A549 (cell line): ENCODE measurements at regions not wholly inside any gene's neighbourhood (a gene's known extent, or its start where the extent isn't known, plus 50 kb on each side); places are given as distances from the start of the nearest gene placed in this dataset.

Experiments used
- ATAC-seq, 2 experiments: fragments of 200-7000 bp in 1 of 2; fragments of >200 bp in 1 of 2; cut with Nextera tagmentation in 1 of 2; cut with Tn5 transposase in 1 of 2; 3 replicates each; pipeline versions ENCODE4 v1.8.0 to v1.9.1; 2018 to 2020; ENCODE audit warnings: mild to moderate bottlenecking in 1 of 2, moderate library complexity in 1 of 2
- CTCF ChIA-PET: fragments of 300-600 bp; sonication (Branson Sonifier 250); formaldehyde crosslinking; extraction: SDS; loops from one replicate; lab custom pipeline; 2021; ENCODE audit warnings: antibody characterized with exemption, inconsistent platforms; lab: Yijun Ruan, JAX
- POLR2A ChIA-PET: fragments of 350-600 bp; formaldehyde crosslinking; extraction: SDS; loops from one replicate; lab custom pipeline; 2021; ENCODE audit warnings: antibody characterized with exemption, inconsistent platforms; lab: Yijun Ruan, JAX
- DNase-seq, 2 experiments: peaks; one replicate each; pipeline versions ENCODE4 v3.0.0 to v3.0.0-alpha.2; 2011 to 2016; ENCODE audit warnings: low read depth in 1 of 2, low spot score in 1 of 2
- FAIRE-seq: peaks from 2 replicates; lab custom pipeline; 2011; peaks lifted over from hg19 to GRCh38; lab: Jason Lieb, UNC
- H3K27ac ChIP-seq, 2 experiments: fragments of >200 bp; sonication (Bioruptor Twin); formaldehyde crosslinking; 3 replicates each; pipeline ENCODE4 v1.5.1; 2016 to 2017
- H3K4me1 ChIP-seq: fragments of >200 bp; sonication (Bioruptor Twin); formaldehyde crosslinking; 3 replicates; pipeline ENCODE4 v1.6.1; 2016
- H3K4me2 ChIP-seq: fragments of >200 bp; sonication (Bioruptor Twin); formaldehyde crosslinking; 3 replicates; pipeline ENCODE4 v1.6.1; 2016
- H3K4me3 ChIP-seq: fragments of >200 bp; sonication (Bioruptor Twin); formaldehyde crosslinking; 3 replicates; pipeline ENCODE4 v1.5.1; 2016
- H3K9me3 ChIP-seq: fragments of >200 bp; sonication (Bioruptor Twin); formaldehyde crosslinking; 3 replicates; pipeline ENCODE4 v1.6.1; 2016
- ATOH8 ChIP-seq: fragments of 250-450 bp; sonication (Bioruptor Pico); IDR thresholded peaks from 2 replicates; pipeline ENCODE4 v1.5.0; 2020; ENCODE audit warnings: low read depth, mild to moderate bottlenecking, moderate library complexity
- BHLHE40 ChIP-seq: IDR thresholded peaks from 2 replicates; pipeline ENCODE4 v1.6.1; 2012; ENCODE audit warnings: low read depth, low read length, inconsistent platforms
- CTCF ChIP-seq: fragments of >200 bp; sonication (Bioruptor Twin); formaldehyde crosslinking; IDR thresholded peaks from 3 replicates; pipeline ENCODE4 v1.5.1; 2016
- ESRRA ChIP-seq: fragments of 150-350 bp; IDR thresholded peaks from 2 replicates; pipeline ENCODE4 v1.6.1; 2014; ENCODE audit warnings: mild to moderate bottlenecking, low read length, borderline replicate concordance
- GATA3 ChIP-seq: IDR thresholded peaks from 2 replicates; pipeline ENCODE4 v1.6.1; 2012; ENCODE audit warnings: borderline replicate concordance
- HOXB13 ChIP-seq: fragments of 250-450 bp; sonication (Bioruptor Pico); IDR thresholded peaks from 2 replicates; pipeline ENCODE4 v1.5.0; 2020; ENCODE audit warnings: low read depth, mild to moderate bottlenecking, moderate library complexity
- HOXB5 ChIP-seq: fragments of 250-450 bp; sonication (Bioruptor Pico); IDR thresholded peaks from 2 replicates; pipeline ENCODE4 v1.5.0; 2020; ENCODE audit warnings: mild to moderate bottlenecking, moderate library complexity
- JUNB ChIP-seq: fragments of >200 bp; sonication (Bioruptor Twin); formaldehyde crosslinking; IDR thresholded peaks from 2 replicates; pipeline ENCODE4 v1.6.1; 2016
- KDM1A ChIP-seq: fragments of 200-600 bp; sonication (generic); IDR thresholded peaks from 2 replicates; pipeline ENCODE4 v1.6.1; 2016; ENCODE audit warnings: low read depth, mild to moderate bottlenecking
- KDM5A ChIP-seq: fragments of 200-600 bp; sonication (generic); IDR thresholded peaks from 2 replicates; pipeline ENCODE4 v1.6.1; 2016; ENCODE audit warnings: antibody characterized with exemption, mild to moderate bottlenecking
- MYC ChIP-seq: IDR thresholded peaks from 2 replicates; pipeline ENCODE4 v1.6.1; 2012; ENCODE audit warnings: mild to moderate bottlenecking, inconsistent platforms, low read length, improper control_type of control experiment, borderline replicate concordance
- NFE2L2 ChIP-seq: fragments of 150-350 bp; conservative IDR thresholded peaks from 2 replicates; pipeline ENCODE4 v1.6.1; 2014; ENCODE audit warnings: low read length
- NPAS2 ChIP-seq: fragments of 250-450 bp; sonication (Bioruptor Pico); IDR thresholded peaks from 2 replicates; pipeline ENCODE4 v1.8.0; 2022; ENCODE audit warnings: mild to moderate bottlenecking, moderate library complexity, borderline replicate concordance
- NR3C1 ChIP-seq: fragments of >200 bp; sonication (Bioruptor Twin); formaldehyde crosslinking; IDR thresholded peaks from 3 replicates; pipeline ENCODE4 v1.6.1; 2017
- PHF8 ChIP-seq: fragments of 200-600 bp; sonication (generic); IDR thresholded peaks from 2 replicates; pipeline ENCODE4 v1.6.1; 2016; ENCODE audit warnings: low read depth, mild to moderate bottlenecking, antibody characterized with exemption, moderate library complexity, borderline replicate concordance
- REST ChIP-seq: fragments of 200-600 bp; sonication (generic); IDR thresholded peaks from 2 replicates; pipeline ENCODE4 v1.6.1; 2016; ENCODE audit warnings: antibody characterized with exemption, mild to moderate bottlenecking, moderate library complexity
- RFX5 ChIP-seq: fragments of 450-650 bp; IDR thresholded peaks from 2 replicates; pipeline ENCODE4 v1.7.1; 2014; ENCODE audit warnings: antibody characterized with exemption, mild to moderate bottlenecking, moderate library complexity
- SREBF2 ChIP-seq: fragments of 450-650 bp; IDR thresholded peaks from 2 replicates; pipeline ENCODE4 v1.6.1; 2014; ENCODE audit warnings: mild to moderate bottlenecking, moderate library complexity
- ZNF302 ChIP-seq: fragments of 250-450 bp; sonication (Bioruptor Pico); IDR thresholded peaks from 2 replicates; pipeline ENCODE4 v1.9.0; 2021; ENCODE audit warnings: inconsistent platforms, mild to moderate bottlenecking, moderate library complexity
- WGBS: methylation state at CpG from one replicate; pipeline ENCODE4 v1.1.6; 2017; ENCODE audit errors: missing lambda C conversion rate; 5-methylcytosine and 5-hydroxymethylcytosine counted together
- TF ChIP-seq, protein P1 (sequence below): fragments of 150-350 bp; IDR thresholded peaks from 2 replicates; pipeline ENCODE4 v1.6.1; 2014; ENCODE audit warnings: low read depth, mild to moderate bottlenecking, low read length
- TF ChIP-seq, protein P2 (sequence below): IDR thresholded peaks from 2 replicates; pipeline ENCODE4 v1.6.1; 2012; ENCODE audit warnings: low read depth, borderline replicate concordance
- TF ChIP-seq, protein P3 (sequence below): fragments of >200 bp; sonication (Bioruptor Twin); formaldehyde crosslinking; IDR thresholded peaks from 3 replicates; pipeline ENCODE4 v1.6.1; 2016

DNA sequence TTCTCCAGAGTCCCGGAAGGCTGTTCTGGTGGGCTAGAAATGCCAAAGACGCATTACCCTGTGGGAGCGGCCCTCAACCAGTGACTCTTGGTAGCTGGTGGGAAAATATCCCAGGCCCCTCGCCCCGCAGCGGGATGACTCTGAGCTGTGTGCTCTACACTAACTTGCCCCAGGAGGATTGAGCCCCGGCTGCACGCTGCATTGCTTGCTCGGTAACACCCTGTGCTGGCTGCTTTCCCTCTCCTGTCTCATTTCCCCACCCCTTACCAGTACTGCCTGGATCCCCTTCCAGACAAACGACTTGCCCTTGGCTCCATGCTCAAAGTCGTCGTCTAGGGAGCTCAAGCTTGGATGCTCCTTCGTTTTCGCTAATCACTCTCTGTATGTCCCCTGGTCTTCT, 411.8 kb upstream of the SULF2 start:
- DNase-seq: no peak
- CTCF ChIA-PET: no interaction called here
- no peak overlapping the region for H3K27ac ChIP-seq
- TF ChIP-seq PHF8 (no peak), KDM1A (no peak), ZNF302 (CRISPR knock-in tag) (no peak), GATA3 (no peak), RFX5 (no peak), NFE2L2 (no peak), NPAS2 (no peak), HOXB5 (CRISPR knock-in tag) (no peak)
- TF ChIP-seq, protein P1, sequence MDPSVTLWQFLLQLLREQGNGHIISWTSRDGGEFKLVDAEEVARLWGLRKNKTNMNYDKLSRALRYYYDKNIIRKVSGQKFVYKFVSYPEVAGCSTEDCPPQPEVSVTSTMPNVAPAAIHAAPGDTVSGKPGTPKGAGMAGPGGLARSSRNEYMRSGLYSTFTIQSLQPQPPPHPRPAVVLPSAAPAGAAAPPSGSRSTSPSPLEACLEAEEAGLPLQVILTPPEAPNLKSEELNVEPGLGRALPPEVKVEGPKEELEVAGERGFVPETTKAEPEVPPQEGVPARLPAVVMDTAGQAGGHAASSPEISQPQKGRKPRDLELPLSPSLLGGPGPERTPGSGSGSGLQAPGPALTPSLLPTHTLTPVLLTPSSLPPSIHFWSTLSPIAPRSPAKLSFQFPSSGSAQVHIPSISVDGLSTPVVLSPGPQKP: no peak
- TF ChIP-seq, all 56 proteins: peak for 0
- WGBS: 76% methylated on average over 14 of the region's 14 CpGs
- Histone ChIP-seq H3K4me3 (no peak overlapping the region), H3K4me2 (no peak overlapping the region), H3K9me3 (peaks cover 8% of the 10 kb centered on the region; the same call in 2 of the 3 replicates), H3K4me1 (no peaks in the 10 kb centered on the region)
- no peak for ATAC-seq
- POLR2A ChIA-PET: interaction anchor here (0.6 kb wide), 1 partner anchor 224 kb away, joined by 3 read pairs; no protein-coding TSS in a partner anchor
- FAIRE-seq: no peak

GRCh38 chr20:48196486-48196885, 411.2 kb upstream of the SULF2 start:
- TF ChIP-seq KDM1A (no peak), BHLHE40 (no peak), HOXB13 (no peak), SREBF2 (no peak), GATA3 (no peak)
- TF ChIP-seq, protein P2, sequence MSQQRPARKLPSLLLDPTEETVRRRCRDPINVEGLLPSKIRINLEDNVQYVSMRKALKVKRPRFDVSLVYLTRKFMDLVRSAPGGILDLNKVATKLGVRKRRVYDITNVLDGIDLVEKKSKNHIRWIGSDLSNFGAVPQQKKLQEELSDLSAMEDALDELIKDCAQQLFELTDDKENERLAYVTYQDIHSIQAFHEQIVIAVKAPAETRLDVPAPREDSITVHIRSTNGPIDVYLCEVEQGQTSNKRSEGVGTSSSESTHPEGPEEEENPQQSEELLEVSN: no peak
- H3K4me2 ChIP-seq: no peak overlapping the region
- H3K9me3 ChIP-seq: peaks cover 8% of the 10 kb centered on the region; the same call in 2 of the 3 replicates
- ChIA-PET POLR2A (no interaction called here), CTCF (no interaction called here)
- no peak overlapping the region for H3K27ac ChIP-seq
- DNase-seq (no peak), FAIRE-seq (no peak), ATAC-seq (no peak)
- H3K4me1 ChIP-seq: no peaks in the 10 kb centered on the region
- no peak overlapping the region for H3K4me3 ChIP-seq
- 59% methylated on average over 10 of the region's 10 CpGs for WGBS

DNA sequence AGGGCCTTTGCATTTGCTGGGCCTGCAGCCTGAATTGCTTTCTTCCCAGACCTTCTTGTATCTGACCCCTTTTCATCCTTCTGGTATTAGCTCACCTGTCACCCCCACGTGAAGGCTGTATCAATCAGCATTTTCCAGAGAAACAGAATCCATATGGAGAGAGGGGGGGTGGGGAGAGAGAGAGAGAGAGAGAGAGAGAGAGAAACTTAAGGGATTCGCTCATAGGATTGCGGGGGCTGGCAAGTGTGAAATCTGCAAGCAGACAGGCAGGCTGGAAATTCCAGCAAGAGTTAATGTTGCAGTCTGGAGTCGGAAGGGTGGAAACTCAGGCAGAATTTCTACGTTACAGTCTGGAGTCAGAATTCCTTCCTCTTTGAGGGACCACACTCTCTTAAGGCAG, 410.7 kb upstream of the SULF2 start:
- no peaks in the 10 kb centered on the region for H3K4me1 ChIP-seq
- FAIRE-seq (no peak), ATAC-seq (no peak), DNase-seq (no peak)
- no peak overlapping the region for H3K4me3 ChIP-seq
- TF ChIP-seq NR3C1 (no peak), SREBF2 (no peak), JUNB (no peak), CTCF (no peak), RFX5 (no peak), KDM5A (no peak), MYC (no peak), REST (no peak), ESRRA (no peak), ATOH8 (CRISPR knock-in tag) (no peak)
- TF ChIP-seq, protein P3, sequence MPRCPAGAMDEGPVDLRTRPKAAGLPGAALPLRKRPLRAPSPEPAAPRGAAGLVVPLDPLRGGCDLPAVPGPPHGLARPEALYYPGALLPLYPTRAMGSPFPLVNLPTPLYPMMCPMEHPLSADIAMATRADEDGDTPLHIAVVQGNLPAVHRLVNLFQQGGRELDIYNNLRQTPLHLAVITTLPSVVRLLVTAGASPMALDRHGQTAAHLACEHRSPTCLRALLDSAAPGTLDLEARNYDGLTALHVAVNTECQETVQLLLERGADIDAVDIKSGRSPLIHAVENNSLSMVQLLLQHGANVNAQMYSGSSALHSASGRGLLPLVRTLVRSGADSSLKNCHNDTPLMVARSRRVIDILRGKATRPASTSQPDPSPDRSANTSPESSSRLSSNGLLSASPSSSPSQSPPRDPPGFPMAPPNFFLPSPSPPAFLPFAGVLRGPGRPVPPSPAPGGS: no peak
- H3K9me3 ChIP-seq: peaks cover 8% of the 10 kb centered on the region; the same call in 2 of the 3 replicates
- no peak overlapping the region for H3K4me2 ChIP-seq
- ChIA-PET POLR2A (no interaction called here), CTCF (no interaction called here)
- WGBS: 65% methylated on average over 5 of the region's 5 CpGs
- no peak overlapping the region for H3K27ac ChIP-seq
